Sigmoid colon (tissue), 4 donors: ENCODE measurements at regions not wholly inside any gene's neighbourhood (a gene's known extent, or its start where the extent isn't known, plus 50 kb on each side); places are given as distances from the start of the nearest gene placed in this dataset.

Experiments used
- EP300 ChIP-seq, 4 donors: sonication (generic); formaldehyde crosslinking; IDR thresholded peaks; one replicate each; pipeline ENCODE4 v1.6.1; 2017; ENCODE audit warnings: antibody characterized with exemption in 4 of 4
- POLR2A ChIP-seq, 2 donors: fragments of 450-650 bp; IDR thresholded peaks; one replicate each; pipeline ENCODE4 v1.6.1; 2016; ENCODE audit warnings: antibody characterized with exemption in 2 of 2, mild to moderate bottlenecking in 2 of 2, moderate library complexity in 2 of 2
- TF ChIP-seq, protein P1 (sequence below), 4 experiments: fragments of 450-650 bp in 3 of 4; fragments of 200-600 bp in 1 of 4; IDR thresholded peaks; one replicate each; pipeline ENCODE4 v1.5.1; 2016 to 2019; ENCODE audit warnings: antibody characterized with exemption in 4 of 4, mild to moderate bottlenecking in 3 of 4, moderate library complexity in 2 of 4

GRCh38 chr9:7394002-7394774 is 405.4 kb downstream of the DMAC1 start:
- TF ChIP-seq EP300 (IDR thresholded peaks at IDR 0.05) (no peak), POLR2A (IDR thresholded peaks at IDR 0.05) (no peak)
- TF ChIP-seq, protein P1, sequence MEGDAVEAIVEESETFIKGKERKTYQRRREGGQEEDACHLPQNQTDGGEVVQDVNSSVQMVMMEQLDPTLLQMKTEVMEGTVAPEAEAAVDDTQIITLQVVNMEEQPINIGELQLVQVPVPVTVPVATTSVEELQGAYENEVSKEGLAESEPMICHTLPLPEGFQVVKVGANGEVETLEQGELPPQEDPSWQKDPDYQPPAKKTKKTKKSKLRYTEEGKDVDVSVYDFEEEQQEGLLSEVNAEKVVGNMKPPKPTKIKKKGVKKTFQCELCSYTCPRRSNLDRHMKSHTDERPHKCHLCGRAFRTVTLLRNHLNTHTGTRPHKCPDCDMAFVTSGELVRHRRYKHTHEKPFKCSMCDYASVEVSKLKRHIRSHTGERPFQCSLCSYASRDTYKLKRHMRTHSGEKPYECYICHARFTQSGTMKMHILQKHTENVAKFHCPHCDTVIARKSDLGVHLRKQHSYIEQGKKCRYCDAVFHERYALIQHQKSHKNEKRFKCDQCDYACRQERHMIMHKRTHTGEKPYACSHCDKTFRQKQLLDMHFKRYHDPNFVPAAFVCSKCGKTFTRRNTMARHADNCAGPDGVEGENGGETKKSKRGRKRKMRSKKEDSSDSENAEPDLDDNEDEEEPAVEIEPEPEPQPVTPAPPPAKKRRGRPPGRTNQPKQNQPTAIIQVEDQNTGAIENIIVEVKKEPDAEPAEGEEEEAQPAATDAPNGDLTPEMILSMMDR (IDR thresholded peaks at IDR 0.05), result no peak
